SK-N-SH treated with all-trans-retinoic acid at 6 μM for 48 hours (cell line): ENCODE measurements at regions not wholly inside any gene's neighbourhood (a gene's known extent, or its start where the extent isn't known, plus 50 kb on each side); places are given as distances from the start of the nearest gene placed in this dataset.

Experiments used
- ATAC-seq: fragments of 200-7000 bp; cut with Tn5 transposase; 3 replicates; pipeline ENCODE4 v1.9.1; 2020; ENCODE audit warnings: mild to moderate bottlenecking, moderate library complexity
- ARNTL ChIP-seq: fragments of 450-650 bp; formaldehyde crosslinking; IDR thresholded peaks from 2 replicates; pipeline ENCODE4 v1.5.0; 2020; ENCODE audit warnings: low read depth, mild to moderate bottlenecking, moderate library complexity, borderline replicate concordance
- BACH2 ChIP-seq: fragments of 250-450 bp; sonication (Bioruptor Pico); IDR thresholded peaks from 2 replicates; pipeline ENCODE4 v1.9.0; 2021; ENCODE audit warnings: mild to moderate bottlenecking, borderline replicate concordance
- CREB5 ChIP-seq: fragments of 250-450 bp; sonication (Bioruptor Pico); IDR thresholded peaks from 2 replicates; pipeline ENCODE4 v1.5.1; 2020; ENCODE audit warnings: low read depth, mild to moderate bottlenecking, moderate library complexity
- CSDC2 ChIP-seq: fragments of 250-450 bp; sonication (Bioruptor Pico); IDR thresholded peaks from 2 replicates; pipeline ENCODE4 v1.5.0; 2020; ENCODE audit warnings: mild to moderate bottlenecking, moderate library complexity
- CSRNP3 ChIP-seq: fragments of 250-450 bp; sonication (Bioruptor Pico); IDR thresholded peaks from 2 replicates; pipeline ENCODE4 v1.5.1; 2021; ENCODE audit warnings: mild to moderate bottlenecking, moderate library complexity
- ESRRG ChIP-seq: fragments of 250-450 bp; sonication (Bioruptor Pico); IDR thresholded peaks from 2 replicates; pipeline ENCODE4 v1.6.1; 2021; ENCODE audit warnings: mild to moderate bottlenecking
- GLIS3 ChIP-seq: fragments of 250-450 bp; sonication (Bioruptor Pico); IDR thresholded peaks from 2 replicates; pipeline ENCODE4 v1.5.0; 2020; ENCODE audit warnings: mild to moderate bottlenecking, moderate library complexity
- ISL1 ChIP-seq: fragments of 250-450 bp; sonication (Bioruptor Pico); IDR thresholded peaks from 2 replicates; pipeline ENCODE4 v2.1.2; 2022; ENCODE audit warnings: mild to moderate bottlenecking, moderate library complexity
- OSR1 ChIP-seq: fragments of 250-450 bp; sonication (Bioruptor Pico); IDR thresholded peaks from 2 replicates; pipeline ENCODE4 v1.8.0; 2022; ENCODE audit warnings: moderate library complexity, mild to moderate bottlenecking, inconsistent platforms
- PATZ1 ChIP-seq: fragments of 250-450 bp; sonication (Bioruptor Pico); IDR thresholded peaks from 2 replicates; pipeline ENCODE4 v1.8.0; 2020; ENCODE audit warnings: mild to moderate bottlenecking, moderate library complexity, borderline replicate concordance
- PPARA ChIP-seq: fragments of 250-450 bp; sonication (Bioruptor Pico); IDR thresholded peaks from 2 replicates; pipeline ENCODE4 v1.5.0; 2020; ENCODE audit warnings: mild to moderate bottlenecking, borderline replicate concordance
- SNAI2 ChIP-seq: fragments of 250-450 bp; sonication (Bioruptor Pico); IDR thresholded peaks from 2 replicates; pipeline ENCODE4 v1.5.0; 2020; ENCODE audit warnings: mild to moderate bottlenecking, moderate library complexity
- TCF4 ChIP-seq: fragments of 250-450 bp; sonication (Bioruptor Pico); IDR thresholded peaks from 2 replicates; pipeline ENCODE4 v1.8.0; 2021; ENCODE audit warnings: mild to moderate bottlenecking, moderate library complexity, borderline replicate concordance
- TSHZ2 ChIP-seq: fragments of 250-450 bp; sonication (Bioruptor Pico); IDR thresholded peaks from 2 replicates; pipeline ENCODE4 v1.5.0; 2020; ENCODE audit warnings: mild to moderate bottlenecking, moderate library complexity
- ZC3H10 ChIP-seq: fragments of 250-450 bp; sonication (Bioruptor Pico); IDR thresholded peaks from 2 replicates; pipeline ENCODE4 v1.5.1; 2021; ENCODE audit warnings: mild to moderate bottlenecking, moderate library complexity
- ZFP3 ChIP-seq: fragments of 250-450 bp; sonication (Bioruptor Pico); IDR thresholded peaks from 2 replicates; pipeline ENCODE4 v1.5.0; 2020; ENCODE audit warnings: mild to moderate bottlenecking, moderate library complexity
- ZFP30 ChIP-seq: fragments of 450-650 bp; formaldehyde crosslinking; IDR thresholded peaks from 2 replicates; pipeline ENCODE4 v1.5.0; 2022; ENCODE audit warnings: mild to moderate bottlenecking, moderate library complexity
- ZNF565 ChIP-seq: fragments of 450-650 bp; formaldehyde crosslinking; conservative IDR thresholded peaks from 2 replicates; pipeline ENCODE4 v1.5.0; 2020; ENCODE audit warnings: low read depth, mild to moderate bottlenecking, moderate library complexity
- ZNF70 ChIP-seq: fragments of 450-650 bp; formaldehyde crosslinking; IDR thresholded peaks from 2 replicates; pipeline ENCODE4 v1.5.0; 2020; ENCODE audit warnings: mild to moderate bottlenecking, moderate library complexity
- ZNF8 ChIP-seq: fragments of 450-650 bp; formaldehyde crosslinking; IDR thresholded peaks from 2 replicates; pipeline ENCODE4 v1.5.0; 2020; ENCODE audit warnings: mild to moderate bottlenecking, moderate library complexity

- TF ChIP-seq SNAI2 (CRISPR knock-in tag) (no peak), CREB5 (no peak), CSDC2 (CRISPR knock-in tag) (no peak), ZFP3 (CRISPR knock-in tag) (no peak)
- ATAC-seq = no peak
Observed at GRCh38 chr12:58082996-58083395, 141.6 kb downstream of the ATP23 start.

- ATAC-seq = no peak
- TF ChIP-seq ZNF8 = no peak
- TF ChIP-seq ZC3H10 (CRISPR knock-in tag) = no peak
- TF ChIP-seq, all 23 proteins: peak for 0
Observed at GRCh38 chr12:58086006-58086405, 144.6 kb downstream of the ATP23 start.

DNA sequence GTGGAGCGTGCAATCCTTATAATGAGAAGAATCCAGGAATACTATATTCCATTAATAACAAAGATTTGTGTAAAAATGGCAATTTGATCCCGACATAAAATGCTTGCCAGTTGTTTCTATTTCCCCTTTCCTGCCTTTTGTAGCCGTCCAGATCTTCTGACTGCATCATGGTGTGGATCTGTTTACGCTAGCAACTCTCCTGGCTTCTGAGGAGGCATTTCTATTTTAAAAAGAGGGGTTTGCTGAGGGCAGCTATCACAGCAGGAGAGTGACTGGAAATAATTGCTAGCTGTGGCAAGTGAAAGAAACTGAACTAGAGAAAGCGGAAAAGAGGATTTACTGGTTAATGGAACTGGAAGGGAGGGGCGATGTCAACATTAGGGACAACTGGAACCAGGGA is 145.6 kb downstream of the ATP23 start:
- no peak for TF ChIP-seq TCF4 (CRISPR knock-in tag)
- TF ChIP-seq ARNTL (CRISPR knock-in tag) = no peak
- TF ChIP-seq BACH2 (CRISPR knock-in tag) = no peak
- TF ChIP-seq ZFP3 (CRISPR knock-in tag) = no peak
- no peak for ATAC-seq

DNA sequence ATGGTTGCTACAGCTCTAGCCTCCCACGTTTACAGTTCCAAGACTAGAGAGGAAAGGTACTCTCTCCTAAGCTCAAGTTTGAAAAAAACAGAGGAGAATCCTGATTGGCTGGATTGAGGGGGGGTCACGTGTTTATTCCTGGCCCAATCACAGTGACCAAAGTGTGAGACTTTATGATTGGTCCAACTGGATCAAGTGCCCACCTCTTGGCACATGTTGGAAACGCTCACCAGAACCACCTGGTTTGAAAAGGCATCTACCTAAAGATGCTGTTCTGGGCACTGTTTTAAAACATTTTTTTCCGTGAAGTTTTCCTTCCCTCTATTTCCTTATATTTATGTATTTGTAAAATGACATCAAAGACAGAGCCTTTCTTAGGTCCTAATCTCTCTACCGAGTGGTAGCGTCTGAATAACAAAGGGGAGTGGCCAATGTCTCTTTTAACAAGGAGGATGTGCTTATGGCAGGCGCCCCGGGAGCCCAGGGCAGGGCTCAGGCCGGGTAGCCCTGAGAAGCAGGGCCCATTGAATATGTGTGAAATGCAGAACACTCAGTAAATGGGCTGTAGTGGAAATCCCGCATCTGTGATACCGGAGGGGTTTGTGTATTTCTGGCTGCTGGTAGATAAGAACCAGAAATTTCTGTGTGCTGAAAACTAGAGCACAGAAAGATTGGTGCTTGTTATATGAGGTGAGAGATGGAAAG is 146.2 kb downstream of the ATP23 start:
- no peak for ATAC-seq
- TF ChIP-seq ZNF8 = no peak
- TF ChIP-seq OSR1 = no peak
- TF ChIP-seq BACH2 (CRISPR knock-in tag) = no peak
- no peak for TF ChIP-seq SNAI2 (CRISPR knock-in tag)
- TF ChIP-seq GLIS3 (CRISPR knock-in tag) = no peak
- no peak for TF ChIP-seq ESRRG (CRISPR knock-in tag)
- TF ChIP-seq PPARA (CRISPR knock-in tag) = no peak

GRCh38 chr12:58089588-58089987 is 148.2 kb downstream of the ATP23 start:
- TF ChIP-seq SNAI2 (CRISPR knock-in tag) = no peak
- no peak for TF ChIP-seq TCF4 (CRISPR knock-in tag)
- TF ChIP-seq ZC3H10 (CRISPR knock-in tag) = no peak
- no peak for TF ChIP-seq GLIS3 (CRISPR knock-in tag)
- TF ChIP-seq ZFP30 = no peak
- TF ChIP-seq TSHZ2 (CRISPR knock-in tag) = no peak
- TF ChIP-seq ZNF70 (CRISPR knock-in tag) = no peak
- no peak for TF ChIP-seq ZNF8
- no peak for TF ChIP-seq ZFP3 (CRISPR knock-in tag)
- no peak for TF ChIP-seq CSRNP3 (CRISPR knock-in tag)
- no peak for TF ChIP-seq ISL1
- no peak for ATAC-seq

GRCh38 chr12:58090685-58091084 is 149.3 kb downstream of the ATP23 start:
- no peak for ATAC-seq
- no peak for TF ChIP-seq BACH2 (CRISPR knock-in tag)
- TF ChIP-seq ESRRG (CRISPR knock-in tag) = no peak
- TF ChIP-seq TSHZ2 (CRISPR knock-in tag) = no peak
- TF ChIP-seq ZFP3 (CRISPR knock-in tag) = no peak
- no peak for TF ChIP-seq ZNF8
- no peak for TF ChIP-seq SNAI2 (CRISPR knock-in tag)
- TF ChIP-seq CREB5 = no peak
- no peak for TF ChIP-seq ZNF565 (CRISPR knock-in tag)
- TF ChIP-seq PPARA (CRISPR knock-in tag) = no peak
- TF ChIP-seq GLIS3 (CRISPR knock-in tag) = no peak
- TF ChIP-seq PATZ1 (CRISPR knock-in tag) = no peak
- TF ChIP-seq OSR1 = no peak
- TF ChIP-seq TCF4 (CRISPR knock-in tag) = no peak
